IPS-18a (cell line): ENCODE measurements at regions not wholly inside any gene's neighbourhood (a gene's known extent, or its start where the extent isn't known, plus 50 kb on each side); places are given as distances from the start of the nearest gene placed in this dataset.

ENCODE experiments used
- H3K27ac ChIP-seq: one replicate; pipeline ENCODE4 v1.5.1; 2013; ENCODE audit warnings: low read length
- H3K27me3 ChIP-seq: one replicate; pipeline ENCODE4 v1.6.1; 2013; ENCODE audit warnings: mild to moderate bottlenecking, low read length; ENCODE audit not compliant: control insufficient read depth, insufficient read depth
- H3K36me3 ChIP-seq: one replicate; pipeline ENCODE4 v1.6.1; 2013; ENCODE audit warnings: low read depth, low read length; ENCODE audit not compliant: control insufficient read depth
- H3K4me1 ChIP-seq: one replicate; pipeline ENCODE4 v1.6.1; 2013; ENCODE audit warnings: low read depth, low read length; ENCODE audit not compliant: control insufficient read depth
- H3K4me3 ChIP-seq: one replicate; pipeline ENCODE4 v1.5.1; 2013; ENCODE audit warnings: low read length
- H3K9ac ChIP-seq: one replicate; pipeline ENCODE4 v1.6.1; 2013; ENCODE audit warnings: mild to moderate bottlenecking, low read length, moderate library complexity
- H3K9me3 ChIP-seq: one replicate; pipeline ENCODE4 v1.6.1; 2013; ENCODE audit warnings: low read depth, low read length; ENCODE audit not compliant: control insufficient read depth

DNA sequence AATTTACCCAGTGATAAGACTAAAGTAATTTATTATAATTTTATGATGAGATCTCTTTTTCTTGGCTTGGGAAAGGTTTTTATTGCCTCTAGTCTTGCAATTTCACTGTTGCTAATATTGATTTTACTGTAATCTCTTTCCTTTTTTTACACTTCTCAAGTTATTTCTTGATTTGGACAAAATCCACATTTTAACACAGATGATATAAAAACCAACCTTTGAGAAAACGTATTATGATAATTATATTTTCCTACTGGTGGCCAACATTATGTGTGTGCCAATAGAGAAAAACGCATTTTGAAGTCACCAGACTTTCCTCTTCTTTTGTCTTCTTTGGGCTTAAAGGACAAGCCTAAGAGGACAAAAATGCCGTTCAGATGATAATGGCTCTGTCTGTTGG, 314.9 kb downstream of the PRDM2 start:
- no peaks in the 10 kb centered on the region for H3K4me1 ChIP-seq
- no peak overlapping the region for H3K9ac ChIP-seq
- no peaks in the 10 kb centered on the region for H3K27me3 ChIP-seq
- no peaks in the 10 kb centered on the region for H3K36me3 ChIP-seq
- H3K27ac ChIP-seq = no peak overlapping the region
- H3K9me3 ChIP-seq = no peaks in the 10 kb centered on the region
- H3K4me3 ChIP-seq = no peak overlapping the region

DNA sequence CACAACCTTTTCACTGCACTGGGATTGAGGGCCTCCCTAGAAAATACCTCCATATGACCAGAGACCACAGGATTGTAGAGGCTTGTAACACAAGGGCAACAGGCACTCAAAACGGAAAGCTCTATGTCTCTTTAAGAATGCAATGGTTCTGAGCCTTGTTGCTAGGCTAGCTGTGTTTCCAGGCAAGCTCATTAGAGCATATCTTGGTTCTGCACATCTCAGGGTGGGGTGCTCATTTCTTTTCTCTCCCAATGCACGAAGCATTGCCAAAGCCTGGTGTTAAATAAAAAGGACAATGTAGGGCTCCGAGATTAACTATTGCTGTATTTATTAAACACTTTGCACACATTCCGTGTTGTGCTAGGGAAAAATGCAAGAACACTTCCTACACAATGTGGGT, 315.9 kb downstream of the PRDM2 start:
- Histone ChIP-seq H3K9me3 (no peaks in the 10 kb centered on the region), H3K9ac (no peak overlapping the region), H3K36me3 (no peaks in the 10 kb centered on the region), H3K27ac (no peak overlapping the region), H3K4me1 (no peaks in the 10 kb centered on the region), H3K27me3 (no peaks in the 10 kb centered on the region), H3K4me3 (no peak overlapping the region)

DNA sequence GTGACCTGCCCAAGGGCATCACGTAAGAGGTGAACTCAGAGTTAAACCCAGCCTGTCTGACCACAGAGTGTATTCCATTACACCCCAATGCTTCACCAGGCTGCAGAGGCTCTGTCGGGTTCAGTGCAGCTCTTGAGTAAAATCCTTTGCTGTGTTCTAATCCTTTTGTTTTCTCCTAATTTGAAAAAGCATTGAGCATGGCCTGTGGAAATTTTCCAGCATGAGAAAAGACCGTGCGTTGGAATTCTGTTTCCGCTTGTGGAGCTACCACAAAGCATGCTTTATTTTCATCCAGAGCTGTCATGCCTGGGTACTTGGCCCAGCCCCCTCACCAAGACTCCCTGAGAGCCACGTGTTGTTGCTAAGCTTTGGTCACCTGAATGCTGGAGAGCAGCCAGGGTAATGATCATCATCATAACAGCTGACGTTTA, 317.6 kb downstream of the PRDM2 start:
- Histone ChIP-seq H3K9ac (no peak overlapping the region), H3K27me3 (no peaks in the 10 kb centered on the region), H3K9me3 (no peaks in the 10 kb centered on the region), H3K4me3 (no peak overlapping the region), H3K4me1 (no peaks in the 10 kb centered on the region), H3K27ac (no peak overlapping the region), H3K36me3 (no peaks in the 10 kb centered on the region)

DNA sequence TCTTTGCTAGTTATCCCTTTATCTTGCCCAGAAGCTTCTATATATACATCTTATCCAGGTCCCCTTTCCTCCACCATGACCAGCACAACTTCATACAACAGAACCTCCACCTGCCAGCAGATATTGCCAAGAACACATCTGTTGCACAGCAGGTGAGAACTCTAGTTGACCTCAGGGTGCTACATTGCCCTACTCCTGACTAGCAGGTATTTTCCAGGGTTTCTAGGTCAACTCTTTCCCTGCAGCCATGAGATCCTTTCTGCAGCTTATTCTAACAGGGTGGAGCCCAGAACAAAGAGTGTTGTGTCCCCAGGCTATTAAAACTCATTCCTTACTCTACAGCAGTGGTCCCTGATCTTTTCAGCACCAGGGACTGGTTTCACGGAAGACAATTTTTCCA, 319.5 kb downstream of the PRDM2 start:
- Histone ChIP-seq H3K27me3 (no peaks in the 10 kb centered on the region), H3K9ac (no peak overlapping the region), H3K4me1 (no peaks in the 10 kb centered on the region), H3K27ac (no peak overlapping the region), H3K9me3 (no peaks in the 10 kb centered on the region), H3K4me3 (no peak overlapping the region), H3K36me3 (no peaks in the 10 kb centered on the region)

DNA sequence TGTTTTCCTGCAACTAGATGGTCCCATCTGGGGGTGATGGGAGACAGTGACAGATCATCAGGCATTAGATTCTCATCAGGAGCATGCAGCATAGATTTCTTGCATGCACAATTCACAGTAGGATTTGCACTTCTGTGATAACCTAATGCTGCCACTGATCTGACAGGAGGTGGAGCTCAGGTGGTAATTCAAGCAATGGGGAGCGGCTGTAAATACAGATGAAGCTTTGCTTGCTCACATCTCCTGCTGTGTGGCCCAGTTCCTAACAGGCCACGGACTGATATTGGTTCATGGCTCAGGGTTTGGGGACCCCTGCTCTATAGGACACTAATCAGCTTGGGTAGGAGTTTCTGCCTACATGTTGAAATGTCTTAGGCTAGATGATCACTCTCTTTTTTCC, 320.0 kb downstream of the PRDM2 start:
- Histone ChIP-seq H3K4me3 (no peak overlapping the region), H3K9me3 (no peaks in the 10 kb centered on the region), H3K27ac (no peak overlapping the region), H3K36me3 (no peaks in the 10 kb centered on the region), H3K4me1 (no peaks in the 10 kb centered on the region), H3K9ac (no peak overlapping the region), H3K27me3 (no peaks in the 10 kb centered on the region)

DNA sequence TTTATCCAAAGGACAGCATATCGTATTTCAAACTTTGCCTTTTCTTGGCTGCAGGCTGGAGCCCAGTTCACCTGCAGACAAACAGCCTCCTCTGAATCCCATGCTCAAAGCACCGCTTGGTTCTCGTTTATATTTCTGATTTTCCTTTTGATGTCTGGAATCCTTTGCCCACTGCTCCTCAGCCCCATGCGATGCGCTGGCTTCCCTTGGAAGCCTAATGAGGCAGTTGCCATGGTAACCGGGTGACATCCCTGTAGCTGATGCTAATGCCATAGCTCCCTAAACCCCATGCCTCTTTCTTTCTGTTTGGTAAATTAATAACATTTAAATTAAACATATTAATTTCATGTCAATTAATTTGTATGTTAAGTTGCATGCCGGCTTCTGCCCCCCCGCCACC, 327.1 kb downstream of the PRDM2 start:
- Histone ChIP-seq H3K4me3 (no peak overlapping the region), H3K36me3 (no peaks in the 10 kb centered on the region), H3K27ac (no peak overlapping the region), H3K4me1 (no peaks in the 10 kb centered on the region), H3K9ac (no peak overlapping the region), H3K27me3 (no peaks in the 10 kb centered on the region), H3K9me3 (no peaks in the 10 kb centered on the region)

DNA sequence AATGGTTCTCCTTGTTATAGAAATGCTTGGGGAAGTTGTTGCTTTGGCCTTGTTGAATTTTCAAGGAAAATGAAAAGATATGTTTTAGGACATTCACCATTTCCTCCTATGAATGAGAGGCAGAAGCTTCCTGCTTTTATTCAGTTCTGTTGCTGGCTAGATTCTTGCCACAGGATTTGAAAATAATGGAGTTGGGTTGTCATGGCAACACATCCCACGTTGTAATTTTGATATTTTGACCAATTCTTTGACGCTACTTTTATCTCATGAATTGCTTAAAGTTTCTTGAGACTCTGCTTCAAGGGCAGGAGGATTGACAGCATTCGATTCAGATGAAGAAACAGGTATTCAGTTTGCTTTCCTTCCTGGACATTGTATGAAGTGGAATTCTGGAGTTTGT, 331.5 kb downstream of the PRDM2 start:
- Histone ChIP-seq H3K36me3 (no peaks in the 10 kb centered on the region), H3K4me3 (no peak overlapping the region), H3K9ac (no peak overlapping the region), H3K27ac (no peak overlapping the region), H3K9me3 (no peaks in the 10 kb centered on the region), H3K4me1 (no peaks in the 10 kb centered on the region), H3K27me3 (no peaks in the 10 kb centered on the region)

DNA sequence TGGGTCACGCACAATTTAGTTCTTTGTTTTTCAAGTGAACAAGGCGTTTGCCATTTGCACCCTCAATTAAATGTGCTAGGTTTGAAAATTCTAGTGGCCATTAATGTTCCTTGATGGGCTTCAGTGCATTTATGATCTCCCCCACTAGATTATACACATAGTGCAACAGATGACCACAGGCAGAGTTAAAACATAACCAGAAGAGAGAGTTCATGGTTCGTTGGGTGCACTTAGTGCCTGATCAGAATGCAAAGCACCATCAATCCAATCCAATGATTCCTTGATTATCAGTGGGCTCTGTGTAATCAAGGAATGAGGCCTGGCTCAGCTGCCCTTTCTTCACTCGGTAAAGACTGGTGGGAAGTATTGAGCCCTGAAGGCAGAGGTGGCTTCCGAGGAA, 334.5 kb downstream of the PRDM2 start:
- Histone ChIP-seq H3K9ac (no peak overlapping the region), H3K9me3 (no peaks in the 10 kb centered on the region), H3K4me1 (no peaks in the 10 kb centered on the region), H3K27me3 (no peaks in the 10 kb centered on the region), H3K36me3 (no peaks in the 10 kb centered on the region), H3K4me3 (no peak overlapping the region), H3K27ac (no peak overlapping the region)

DNA sequence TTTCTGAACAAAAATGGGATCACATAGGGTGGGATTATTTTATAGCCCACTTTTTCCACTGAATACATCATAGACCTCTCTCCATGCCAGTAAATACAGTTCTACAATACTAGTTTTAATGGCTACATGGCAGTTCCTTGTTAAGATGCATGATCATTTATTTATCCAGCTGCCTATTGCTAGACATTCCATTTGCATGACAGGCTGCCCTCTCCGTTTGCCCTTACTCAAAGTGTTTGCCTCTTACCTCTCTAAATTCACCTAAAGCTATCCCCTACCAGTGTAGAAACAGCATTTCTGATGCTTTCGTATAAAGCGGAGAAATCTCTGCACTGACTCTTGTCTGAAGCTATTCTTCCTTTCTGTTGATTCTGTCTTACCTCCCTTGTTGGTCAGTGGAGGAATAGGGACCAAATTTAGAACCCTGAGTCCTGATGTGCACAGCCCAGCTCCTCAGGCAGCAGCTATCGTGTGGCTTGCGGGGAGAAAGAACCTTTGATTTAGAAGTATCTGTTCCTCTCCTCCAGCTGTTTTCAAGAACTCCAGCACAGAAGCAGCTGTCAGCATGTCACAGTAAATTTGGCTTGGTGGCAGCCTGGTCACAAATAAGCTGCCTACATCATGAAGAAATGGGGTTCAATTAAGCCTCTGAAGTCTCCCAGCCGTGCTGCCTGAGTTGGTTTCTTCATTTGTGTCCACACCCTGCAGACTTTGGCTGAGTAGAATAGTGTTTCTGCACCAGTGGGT, 337.3 kb downstream of the PRDM2 start:
- Histone ChIP-seq H3K9me3 (peaks cover 10% of the 10 kb centered on the region), H3K27me3 (no peaks in the 10 kb centered on the region), H3K4me3 (no peak overlapping the region), H3K27ac (no peak overlapping the region), H3K36me3 (no peaks in the 10 kb centered on the region), H3K4me1 (no peaks in the 10 kb centered on the region), H3K9ac (no peak overlapping the region)

DNA sequence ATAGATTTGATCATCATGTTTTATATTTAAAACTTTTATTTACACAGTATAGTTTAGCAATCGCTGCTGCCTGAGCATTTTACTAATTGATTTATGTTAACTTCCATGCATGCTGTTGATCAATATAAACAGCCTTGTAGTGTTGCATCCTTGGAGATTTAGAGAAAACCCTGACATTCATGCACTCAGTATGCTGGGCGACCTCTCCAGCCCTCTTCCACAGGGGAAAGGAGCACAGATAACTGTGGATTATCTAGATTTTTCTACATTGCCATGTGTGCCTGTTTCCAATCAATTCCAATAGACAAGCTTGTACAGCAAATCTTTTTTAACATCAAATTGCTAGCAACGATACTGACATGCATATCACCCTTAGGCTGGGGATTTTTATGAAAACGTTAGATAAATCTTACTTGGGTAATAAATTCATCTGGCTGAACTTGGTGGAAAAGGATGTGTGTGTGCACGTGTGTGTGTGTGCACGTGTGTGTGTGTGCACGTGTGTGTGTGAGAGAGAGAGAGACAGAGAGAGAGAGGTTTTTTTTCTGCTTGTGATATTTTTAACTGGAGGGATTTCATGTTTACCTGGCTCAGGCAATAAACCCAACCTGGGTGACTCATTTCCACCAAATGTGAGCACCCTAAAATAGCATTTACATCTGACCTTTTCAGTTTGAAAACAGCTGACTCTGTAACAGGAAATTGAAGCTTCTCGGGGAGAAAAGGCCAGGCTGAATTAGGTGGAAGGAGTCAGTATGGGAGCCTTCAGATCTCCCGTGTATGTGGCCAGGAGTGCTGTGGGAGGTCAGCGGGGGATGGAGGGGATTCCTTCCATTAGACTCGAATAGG, 339.8 kb downstream of the PRDM2 start:
- Histone ChIP-seq H3K27ac (no peak overlapping the region), H3K36me3 (no peaks in the 10 kb centered on the region), H3K9me3 (peaks cover 12% of the 10 kb centered on the region), H3K9ac (no peak overlapping the region), H3K4me3 (no peak overlapping the region), H3K4me1 (no peaks in the 10 kb centered on the region), H3K27me3 (no peaks in the 10 kb centered on the region)

DNA sequence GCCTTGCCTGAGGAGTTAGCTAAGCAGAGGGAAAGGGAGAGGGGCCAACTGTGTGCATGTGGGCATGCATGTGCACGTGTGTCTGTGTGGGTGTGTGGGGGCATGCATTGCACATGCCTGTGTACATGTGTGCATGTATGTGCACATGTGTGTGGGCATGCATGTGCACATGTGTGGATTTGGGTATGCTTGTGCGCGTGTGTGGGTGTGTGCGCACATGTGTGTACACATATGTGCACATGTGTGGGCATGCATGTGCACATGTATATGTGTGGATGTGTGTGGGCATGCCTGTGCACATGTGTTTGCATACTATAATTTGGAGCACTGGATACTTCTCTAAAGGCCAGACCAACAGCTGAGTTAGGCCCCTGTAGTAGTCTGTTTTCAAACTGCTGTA, 350.0 kb downstream of the PRDM2 start:
- no peaks in the 10 kb centered on the region for H3K4me1 ChIP-seq

More for the DNA sequence above, 350.0 kb downstream of the PRDM2 start:
- no peak overlapping the region for H3K4me3 ChIP-seq
- H3K27ac ChIP-seq = no peak overlapping the region
- H3K36me3 ChIP-seq = no peaks in the 10 kb centered on the region
- no peaks in the 10 kb centered on the region for H3K9me3 ChIP-seq
- no peaks in the 10 kb centered on the region for H3K27me3 ChIP-seq
- H3K9ac ChIP-seq = no peak overlapping the region
